ENCODE measurements at regions not wholly inside any gene's neighbourhood (a gene's known extent, or its start where the extent isn't known, plus 50 kb on each side); places are given as distances from the start of the nearest gene placed in this dataset.

GRCh38 chr3:193774916-193775285 is 181.9 kb downstream of the OPA1 start:
- H3K4me3 ChIP-seq (ENCODE audit: control insufficient read depth in 2 of 3, extremely low read depth in 1 of 3, insufficient read depth in 2 of 3, low read depth in 1 of 3, low read length in 3 of 3): no peak overlapping the region
- no peaks in the 10 kb centered on the region for H3K9me1 ChIP-seq (ENCODE audit: control insufficient read depth, extremely low read depth, insufficient read depth, low read length)
- H3K4me2 ChIP-seq (ENCODE audit: control insufficient read depth, extremely low read depth, insufficient read depth, low read depth, low read length): no peak overlapping the region
- H3K27me3 ChIP-seq (ENCODE audit: control insufficient read depth, extremely low read depth, insufficient read depth, low read length): peaks cover 17% of the 10 kb centered on the region
- no peak overlapping the region for H2AFZ ChIP-seq (ENCODE audit: control insufficient read depth, low read length)
- no peaks in the 10 kb centered on the region for H3K4me1 ChIP-seq (ENCODE audit: control insufficient read depth, extremely low read depth, insufficient read depth, low read length)
- no peaks in the 10 kb centered on the region for H3K36me3 ChIP-seq (ENCODE audit: control insufficient read depth in 2 of 2, extremely low read depth in 1 of 2, insufficient read depth in 2 of 2, low read length in 2 of 2)
- dilution Hi-C loops (cut with MboI; ENCODE audit: extremely low pct_ligation_motif_present, low sequenced_read_pairs): loop anchor here (25.0 kb wide), 1 partner anchor 537 kb away; no protein-coding TSS in a partner anchor
- DNase-seq (ENCODE audit: low read depth, low spot score) (no peak), FAIRE-seq (no peak)
- no peak overlapping the region for H3K9ac ChIP-seq (ENCODE audit: control insufficient read depth, extremely low read depth, insufficient read depth, low read length)
- no peaks in the 10 kb centered on the region for H3K79me2 ChIP-seq (ENCODE audit: control insufficient read depth, insufficient read depth, low read length)
- no peaks in the 10 kb centered on the region for H4K20me1 ChIP-seq (ENCODE audit: control insufficient read depth, extremely low read depth, insufficient read depth, low read length)
- TF ChIP-seq EZH2 (IDR thresholded peaks at IDR 0.05; ENCODE audit: low read length): no peak
- H3K9me3 ChIP-seq (ENCODE audit: control insufficient read depth, low read depth, low read length): no peaks in the 10 kb centered on the region
- H3K27ac ChIP-seq (ENCODE audit: control insufficient read depth, insufficient read depth, low read length): no peak overlapping the region

- Histone ChIP-seq H3K27me3 (ENCODE audit: control insufficient read depth, extremely low read depth, insufficient read depth, low read length) (peaks cover 20% of the 10 kb centered on the region), H3K79me2 (ENCODE audit: control insufficient read depth, insufficient read depth, low read length) (no peaks in the 10 kb centered on the region), H3K4me1 (ENCODE audit: control insufficient read depth, extremely low read depth, insufficient read depth, low read length) (peaks cover 5% of the 10 kb centered on the region), H3K9ac (ENCODE audit: control insufficient read depth, extremely low read depth, insufficient read depth, low read length) (no peak overlapping the region), H2AFZ (ENCODE audit: control insufficient read depth, low read length) (no peak overlapping the region), H3K9me3 (ENCODE audit: control insufficient read depth, low read depth, low read length) (no peaks in the 10 kb centered on the region), H3K27ac (ENCODE audit: control insufficient read depth, insufficient read depth, low read length) (no peak overlapping the region), H3K9me1 (ENCODE audit: control insufficient read depth, extremely low read depth, insufficient read depth, low read length) (no peaks in the 10 kb centered on the region), H3K4me2 (ENCODE audit: control insufficient read depth, extremely low read depth, insufficient read depth, low read depth, low read length) (no peak overlapping the region), H3K4me3 (ENCODE audit: control insufficient read depth in 2 of 3, extremely low read depth in 1 of 3, insufficient read depth in 2 of 3, low read depth in 1 of 3, low read length in 3 of 3) (no peak overlapping the region), H4K20me1 (ENCODE audit: control insufficient read depth, extremely low read depth, insufficient read depth, low read length) (no peaks in the 10 kb centered on the region), H3K36me3 (ENCODE audit: control insufficient read depth in 2 of 2, extremely low read depth in 1 of 2, insufficient read depth in 2 of 2, low read length in 2 of 2) (no peaks in the 10 kb centered on the region)
- no peak for TF ChIP-seq EZH2 (IDR thresholded peaks at IDR 0.05; ENCODE audit: low read length)
- TF ChIP-seq CTCF (optimal IDR thresholded peaks at IDR 0.05 in 1 of 3, IDR thresholded peaks at IDR 0.05 in 1 of 3, conservative IDR thresholded peaks at IDR 0.05 in 1 of 3; ENCODE audit: extremely low read depth in 1 of 3, insufficient read depth in 2 of 3, low read length in 3 of 3): no peak
- no peak for FAIRE-seq
- no peak for DNase-seq (ENCODE audit: low read depth, low spot score)
- dilution Hi-C loops (cut with MboI; ENCODE audit: extremely low pct_ligation_motif_present, low sequenced_read_pairs): no loop called here
Observed at GRCh38 chr3:193775421-193776077, 182.5 kb downstream of the OPA1 start.

Data from keratinocyte (primary cell).